HG03039 (cell line): ENCODE measurements at regions not wholly inside any gene's neighbourhood (a gene's known extent, or its start where the extent isn't known, plus 50 kb on each side); places are given as distances from the start of the nearest gene placed in this dataset.

ENCODE experiments used
- ATAC-seq: cut with Tn5 transposase; IDR thresholded peaks from one replicate; pipeline ENCODE4 v1.9.1; 2021; ENCODE audit warnings: mild to moderate bottlenecking, moderate library complexity; ENCODE audit not compliant: unreplicated experiment

DNA sequence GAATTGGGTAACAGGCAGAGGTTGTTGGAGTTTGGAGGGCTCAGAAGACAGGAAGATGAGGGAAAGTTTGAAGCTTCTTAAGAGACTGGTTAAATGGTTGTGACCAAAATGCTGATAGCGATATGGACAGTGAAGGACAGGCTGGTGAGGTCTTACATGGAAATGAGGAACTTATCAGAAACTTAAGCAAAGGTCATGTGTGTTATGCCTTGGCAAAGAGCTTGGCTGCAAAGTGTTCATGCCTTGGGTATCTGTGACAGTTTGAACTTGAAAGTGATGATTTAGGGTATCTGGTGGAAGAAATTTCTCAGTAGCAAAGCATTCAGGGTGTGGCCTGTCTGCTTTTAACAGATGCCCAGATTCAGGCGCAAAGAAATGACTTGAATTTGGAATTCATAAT is 64.5 kb upstream of the EEPD1 start:
- no peak for ATAC-seq

DNA sequence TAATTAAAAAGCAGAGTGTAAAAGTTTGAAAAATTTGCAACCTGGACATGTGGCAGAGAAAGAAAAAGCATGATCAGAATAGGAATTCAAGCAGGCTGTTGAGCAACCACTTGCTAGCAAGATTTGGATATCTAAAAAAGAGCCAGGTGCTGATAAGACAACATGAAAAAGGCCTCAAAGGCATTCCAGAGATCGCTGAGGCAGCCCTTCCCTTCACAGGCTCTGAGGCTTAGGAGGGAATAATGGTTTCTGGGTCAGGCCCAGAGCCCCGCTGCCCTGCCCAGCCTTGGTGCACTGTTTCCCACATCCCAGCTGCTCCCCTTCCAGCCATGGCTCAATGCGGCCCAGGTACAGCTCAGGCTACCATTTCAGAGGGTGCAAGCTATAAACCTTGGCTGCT is 64.1 kb upstream of the EEPD1 start:
- ATAC-seq, result no peak

DNA sequence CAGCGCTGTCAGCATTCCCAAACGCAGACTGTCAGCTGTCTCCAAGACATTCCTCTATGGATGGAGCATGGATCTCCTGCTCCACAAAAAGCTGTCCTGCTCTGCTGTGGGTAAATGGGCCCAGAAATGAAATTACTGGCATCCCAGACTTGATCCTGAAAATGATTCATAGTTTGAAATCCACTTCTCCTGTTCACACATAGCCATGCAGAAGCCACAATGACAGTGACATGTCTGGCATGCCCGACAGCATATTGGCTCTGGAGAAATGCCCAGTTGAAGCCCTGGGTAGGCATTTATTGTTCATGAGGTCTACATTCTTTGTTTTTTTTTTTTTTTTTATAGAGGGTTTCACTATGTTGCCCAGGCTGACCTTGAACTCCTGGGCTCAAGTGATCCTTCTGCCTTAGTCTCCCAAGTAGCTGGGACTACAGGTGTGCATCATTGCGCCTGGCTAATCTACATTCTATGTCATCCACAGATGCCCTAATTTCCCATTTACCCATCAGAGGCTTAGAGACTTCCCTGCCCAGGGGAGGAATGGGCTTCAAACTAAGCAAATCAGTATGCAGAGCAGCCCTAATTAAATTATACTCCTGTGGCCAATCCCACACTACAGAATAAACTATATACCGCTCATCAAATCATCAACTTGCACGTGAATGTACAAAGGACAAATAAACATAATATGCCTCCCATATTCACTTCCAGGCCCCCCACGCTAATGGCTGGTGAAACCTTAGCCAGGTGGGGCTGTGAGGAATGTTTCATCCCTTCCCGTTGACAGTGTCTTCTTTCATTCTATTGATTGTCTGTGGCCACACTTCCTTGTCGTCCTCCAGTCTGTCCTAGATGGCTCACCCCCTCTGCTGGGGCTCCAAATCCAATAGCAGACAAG is 61.8 kb upstream of the EEPD1 start:
- ATAC-seq, result no peak

DNA sequence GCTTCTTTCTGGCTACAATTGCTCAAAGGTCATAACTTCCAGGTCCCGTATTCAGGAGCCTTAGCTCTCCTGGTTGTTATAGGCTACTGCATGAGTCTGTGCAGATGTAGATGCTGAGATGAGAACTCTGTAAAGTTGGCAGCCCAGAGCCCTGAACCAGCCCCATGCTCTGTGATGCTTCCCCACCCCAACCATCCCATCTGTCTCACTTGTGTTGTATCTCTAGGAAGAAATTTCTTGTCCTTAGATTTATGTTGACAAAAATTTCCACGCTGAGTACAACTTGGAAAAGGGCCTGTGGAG is 61.2 kb upstream of the EEPD1 start:
- ATAC-seq, result no peak

DNA sequence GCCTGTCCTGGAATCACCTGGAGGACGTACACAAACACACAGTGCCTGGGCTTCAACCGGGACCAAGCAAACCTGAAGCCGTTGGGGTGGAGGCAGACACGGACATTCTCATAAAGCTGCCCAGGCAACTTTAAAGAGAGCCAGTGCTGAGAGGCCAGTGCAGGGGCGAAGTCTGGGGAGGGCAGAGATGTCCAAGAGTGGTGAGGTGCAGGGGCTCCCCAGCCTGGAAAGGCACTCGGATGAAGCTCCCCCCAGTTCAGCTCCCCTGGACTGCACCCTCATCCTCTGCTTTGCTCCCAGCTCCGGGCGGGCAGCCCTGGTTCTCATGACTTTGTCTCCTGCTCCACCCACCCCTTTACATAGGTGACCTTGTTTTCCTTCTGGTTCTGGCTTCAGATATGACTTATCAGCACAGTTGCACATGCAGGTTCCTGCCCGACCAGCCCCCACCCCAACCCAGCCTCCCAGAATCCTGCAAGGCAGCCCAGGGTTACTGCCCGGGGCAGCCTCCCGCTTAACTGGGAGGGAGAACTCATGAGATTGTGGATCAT is 60.8 kb upstream of the EEPD1 start:
- ATAC-seq, result no peak

DNA sequence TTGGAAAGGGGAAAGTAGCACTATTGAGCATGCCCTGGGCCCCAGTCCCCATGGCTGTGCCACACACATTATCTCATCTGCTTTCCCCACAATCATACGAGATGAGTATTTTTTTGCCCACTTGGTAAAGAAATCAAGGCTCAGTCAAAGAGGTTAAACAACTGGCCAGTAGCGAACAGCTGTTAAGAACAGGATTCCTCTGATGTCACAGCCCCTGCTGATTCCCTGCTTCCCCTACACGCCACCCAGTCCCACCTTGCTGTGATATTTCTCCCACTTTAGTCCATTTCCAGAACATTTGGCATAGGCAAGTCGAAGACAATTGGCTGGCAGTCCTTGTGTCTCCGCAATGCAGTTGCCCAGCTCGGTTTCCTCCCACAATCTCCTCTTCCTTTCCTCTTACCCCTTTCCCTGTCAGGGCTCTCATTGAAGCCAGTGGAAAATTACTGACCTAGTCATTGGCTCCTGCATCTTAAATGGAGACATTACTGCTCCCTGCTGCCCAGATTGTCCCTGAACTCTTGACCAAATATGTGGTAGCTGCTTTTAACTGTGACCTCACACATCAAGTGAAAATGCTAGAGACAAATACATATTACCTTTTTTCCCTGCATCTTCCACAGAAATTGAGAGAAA is 56.5 kb upstream of the EEPD1 start:
- no peak for ATAC-seq

DNA sequence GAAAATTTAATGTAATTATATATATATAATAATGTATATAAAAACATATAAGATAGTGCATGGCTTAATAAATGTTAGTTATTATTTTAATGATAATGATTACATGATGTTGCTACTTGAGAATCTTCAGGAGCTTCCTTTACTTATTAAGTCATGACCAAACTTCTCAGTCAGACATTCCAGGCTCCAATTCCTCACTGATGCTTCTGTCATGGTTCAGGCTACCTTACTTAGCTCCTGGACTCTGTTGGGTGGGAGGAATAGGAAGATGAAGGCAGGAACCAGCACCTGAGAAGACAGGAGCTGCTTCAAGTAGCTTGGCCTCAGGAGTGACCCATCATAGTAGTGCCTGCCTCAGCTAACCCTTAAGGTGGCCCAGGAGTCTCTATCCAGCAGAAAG is 55.0 kb upstream of the EEPD1 start:
- ATAC-seq, result no peak

DNA sequence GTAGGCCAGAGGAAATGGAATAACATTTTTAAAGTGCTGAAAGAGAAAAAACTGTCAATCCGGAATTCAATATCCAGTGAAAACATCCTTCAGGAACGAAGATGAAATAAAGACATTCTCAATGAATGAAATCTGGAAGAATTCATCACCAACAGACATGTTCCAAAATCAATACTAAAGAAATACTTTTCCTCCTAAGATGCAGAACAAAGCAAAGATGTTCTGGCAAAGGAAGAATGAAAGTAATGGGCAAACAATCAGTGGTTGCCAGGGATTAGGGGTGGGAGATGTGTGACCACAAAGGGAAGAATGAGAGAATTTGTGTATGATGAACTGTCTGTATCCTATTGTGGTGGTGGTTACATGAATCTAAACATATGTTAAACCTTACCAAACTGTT is 52.8 kb upstream of the EEPD1 start:
- ATAC-seq, result no peak

DNA sequence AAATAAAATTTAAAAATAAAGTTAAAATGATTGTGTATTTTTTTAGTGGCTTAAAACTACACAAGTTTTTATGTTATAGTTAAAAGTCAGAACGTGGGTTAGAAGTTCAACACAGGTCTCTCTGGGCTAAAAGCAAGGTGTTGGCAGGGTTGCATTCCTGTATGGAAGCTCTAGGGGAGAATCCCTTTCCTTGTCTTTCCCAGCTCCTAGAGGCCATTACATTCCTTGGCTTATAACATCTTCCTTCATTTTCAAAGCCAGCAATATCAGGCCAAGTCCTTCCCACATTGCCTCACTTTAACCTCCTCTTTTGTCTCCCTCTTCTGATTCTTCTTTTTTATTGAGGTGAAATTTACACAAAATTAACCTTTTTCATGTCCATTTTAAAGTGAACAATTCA is 52.4 kb upstream of the EEPD1 start:
- no peak for ATAC-seq
